ENCODE measurements at regions not wholly inside any gene's neighbourhood (a gene's known extent, or its start where the extent isn't known, plus 50 kb on each side); places are given as distances from the start of the nearest gene placed in this dataset.

GRCh38 chr12:125434936-125435443 is 369.8 kb downstream of the AACS start:
- DNase-seq, result no peak
- Histone ChIP-seq H3K27ac (no peak overlapping the region), H3K4me3 (no peak overlapping the region), H3K27me3 (replicated peaks in 1 of 7) (no peaks in the 10 kb centered on the region), H3K4me1 (no peaks in the 10 kb centered on the region), H3K36me3 (no peaks in the 10 kb centered on the region), H3K9me3 (peaks cover 0 to 5% (median 0%) of the 10 kb centered on the region in 8 donors)
- WGBS, 5 donors, result 57 to 78% (median 67%) methylated on average over 8 of the region's 8 CpGs
- TF ChIP-seq POLR2AphosphoS5 (IDR thresholded peaks at IDR 0.05) (no peak), POLR2A (IDR thresholded peaks at IDR 0.05) (no peak), CTCF (IDR thresholded peaks at IDR 0.05 in 8 of 11, conservative IDR thresholded peaks at IDR 0.05 in 3 of 11) (no peak)
- intact Hi-C loops (cut with DNase I; ENCODE audit: low total_unique reads), result no loop called here

GRCh38 chr12:125435871-125436270 is 370.6 kb downstream of the AACS start:
- no peaks in the 10 kb centered on the region for H3K4me1 ChIP-seq
- no peak overlapping the region for H3K27ac ChIP-seq
- DNase-seq, result no peak
- TF ChIP-seq POLR2A (IDR thresholded peaks at IDR 0.05), result no peak
- TF ChIP-seq CTCF (IDR thresholded peaks at IDR 0.05 in 8 of 11, conservative IDR thresholded peaks at IDR 0.05 in 3 of 11), result no peak
- no peak for TF ChIP-seq POLR2AphosphoS5 (IDR thresholded peaks at IDR 0.05)
- intact Hi-C loops (cut with DNase I; ENCODE audit: low total_unique reads), result no loop called here
- 88 to 95% (median 92%) methylated on average over 6 to 7 of the region's 7 CpGs for WGBS, 5 donors
- H3K9me3 ChIP-seq, result peaks cover 0 to 5% (median 0%) of the 10 kb centered on the region in 8 donors
- no peak overlapping the region for H3K4me3 ChIP-seq
- H3K27me3 ChIP-seq (replicated peaks in 1 of 7), result no peaks in the 10 kb centered on the region
- H3K36me3 ChIP-seq, result no peaks in the 10 kb centered on the region

- TF ChIP-seq CTCF (IDR thresholded peaks at IDR 0.05 in 8 of 11, conservative IDR thresholded peaks at IDR 0.05 in 3 of 11) (no peak), POLR2A (IDR thresholded peaks at IDR 0.05) (no peak)
- Histone ChIP-seq H3K27me3 (replicated peaks in 1 of 7) (no peaks in the 10 kb centered on the region), H3K27ac (no peak overlapping the region), H3K9me3 (peaks cover 0 to 5% (median 0%) of the 10 kb centered on the region in 8 donors), H3K4me3 (no peak overlapping the region), H3K36me3 (no peaks in the 10 kb centered on the region), H3K4me1 (no peaks in the 10 kb centered on the region)
- intact Hi-C loops (cut with DNase I; ENCODE audit: low total_unique reads), result no loop called here
- DNase-seq, result no peak
- WGBS, 5 donors, result 74 to 94% (median 86%) methylated on average over 2 of the region's 2 CpGs
Observed at GRCh38 chr12:125436686-125437085, 371.5 kb downstream of the AACS start.

- DNase-seq, result no peak
- Histone ChIP-seq H3K9me3 (peaks cover 0 to 13% (median 9%) of the 10 kb centered on the region in 8 donors), H3K27ac (no peak overlapping the region), H3K27me3 (replicated peaks in 1 of 7) (no peaks in the 10 kb centered on the region), H3K36me3 (no peaks in the 10 kb centered on the region), H3K4me3 (no peak overlapping the region), H3K4me1 (no peaks in the 10 kb centered on the region)
- TF ChIP-seq POLR2A (IDR thresholded peaks at IDR 0.05) (no peak), POLR2AphosphoS5 (IDR thresholded peaks at IDR 0.05) (no peak), CTCF (IDR thresholded peaks at IDR 0.05 in 8 of 11, conservative IDR thresholded peaks at IDR 0.05 in 3 of 11) (no peak)
- intact Hi-C loops (cut with DNase I; ENCODE audit: low total_unique reads), result no loop called here
- 61 to 79% (median 73%) methylated on average over 3 of the region's 3 CpGs for WGBS, 5 donors
Observed at GRCh38 chr12:125440399-125440798, 375.2 kb downstream of the AACS start.
